ENCODE measurements at regions not wholly inside any gene's neighbourhood (a gene's known extent, or its start where the extent isn't known, plus 50 kb on each side); places are given as distances from the start of the nearest gene placed in this dataset.

DNA sequence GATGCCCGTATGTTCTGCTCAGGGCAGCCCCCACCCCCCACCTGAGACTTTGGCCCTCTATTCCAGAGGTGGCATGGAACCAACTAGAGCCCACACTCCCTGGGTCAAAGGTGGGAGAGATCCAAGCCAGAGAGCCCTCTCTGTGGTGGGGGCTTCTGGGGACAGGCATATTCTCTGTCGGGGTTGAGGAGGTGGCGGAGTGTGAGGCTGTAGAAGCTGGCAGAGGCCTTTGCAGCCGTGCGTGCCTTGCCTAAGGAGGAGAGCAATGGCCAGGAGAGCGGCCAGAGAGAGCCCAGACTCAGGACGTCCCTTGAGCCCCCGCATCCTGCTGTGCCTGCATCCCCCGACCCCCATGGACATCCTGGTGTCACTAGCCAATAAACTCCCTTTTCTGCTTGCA lies 79.2 kb upstream of the HPCAL1 start:
- DNase-seq, result no peak
- Mint-ChIP-seq H3K4me3 (ENCODE audit: unreplicated experiment) (no peak overlapping the region), H3K27me3 (ENCODE audit: unreplicated experiment) (no peaks in the 10 kb centered on the region), H3K4me1 (ENCODE audit: low read depth, unreplicated experiment) (peaks cover 2% of the 10 kb centered on the region), H3K27ac (ENCODE audit: unreplicated experiment) (no peak overlapping the region), H3K36me3 (ENCODE audit: unreplicated experiment) (no peaks in the 10 kb centered on the region), H3K9me3 (ENCODE audit: unreplicated experiment) (peaks cover 3% of the 10 kb centered on the region)
- TF ChIP-seq, protein P1, sequence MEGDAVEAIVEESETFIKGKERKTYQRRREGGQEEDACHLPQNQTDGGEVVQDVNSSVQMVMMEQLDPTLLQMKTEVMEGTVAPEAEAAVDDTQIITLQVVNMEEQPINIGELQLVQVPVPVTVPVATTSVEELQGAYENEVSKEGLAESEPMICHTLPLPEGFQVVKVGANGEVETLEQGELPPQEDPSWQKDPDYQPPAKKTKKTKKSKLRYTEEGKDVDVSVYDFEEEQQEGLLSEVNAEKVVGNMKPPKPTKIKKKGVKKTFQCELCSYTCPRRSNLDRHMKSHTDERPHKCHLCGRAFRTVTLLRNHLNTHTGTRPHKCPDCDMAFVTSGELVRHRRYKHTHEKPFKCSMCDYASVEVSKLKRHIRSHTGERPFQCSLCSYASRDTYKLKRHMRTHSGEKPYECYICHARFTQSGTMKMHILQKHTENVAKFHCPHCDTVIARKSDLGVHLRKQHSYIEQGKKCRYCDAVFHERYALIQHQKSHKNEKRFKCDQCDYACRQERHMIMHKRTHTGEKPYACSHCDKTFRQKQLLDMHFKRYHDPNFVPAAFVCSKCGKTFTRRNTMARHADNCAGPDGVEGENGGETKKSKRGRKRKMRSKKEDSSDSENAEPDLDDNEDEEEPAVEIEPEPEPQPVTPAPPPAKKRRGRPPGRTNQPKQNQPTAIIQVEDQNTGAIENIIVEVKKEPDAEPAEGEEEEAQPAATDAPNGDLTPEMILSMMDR (IDR thresholded peaks at IDR 0.05; ENCODE audit: partially characterized antibody, unreplicated experiment), result no peak

DNA sequence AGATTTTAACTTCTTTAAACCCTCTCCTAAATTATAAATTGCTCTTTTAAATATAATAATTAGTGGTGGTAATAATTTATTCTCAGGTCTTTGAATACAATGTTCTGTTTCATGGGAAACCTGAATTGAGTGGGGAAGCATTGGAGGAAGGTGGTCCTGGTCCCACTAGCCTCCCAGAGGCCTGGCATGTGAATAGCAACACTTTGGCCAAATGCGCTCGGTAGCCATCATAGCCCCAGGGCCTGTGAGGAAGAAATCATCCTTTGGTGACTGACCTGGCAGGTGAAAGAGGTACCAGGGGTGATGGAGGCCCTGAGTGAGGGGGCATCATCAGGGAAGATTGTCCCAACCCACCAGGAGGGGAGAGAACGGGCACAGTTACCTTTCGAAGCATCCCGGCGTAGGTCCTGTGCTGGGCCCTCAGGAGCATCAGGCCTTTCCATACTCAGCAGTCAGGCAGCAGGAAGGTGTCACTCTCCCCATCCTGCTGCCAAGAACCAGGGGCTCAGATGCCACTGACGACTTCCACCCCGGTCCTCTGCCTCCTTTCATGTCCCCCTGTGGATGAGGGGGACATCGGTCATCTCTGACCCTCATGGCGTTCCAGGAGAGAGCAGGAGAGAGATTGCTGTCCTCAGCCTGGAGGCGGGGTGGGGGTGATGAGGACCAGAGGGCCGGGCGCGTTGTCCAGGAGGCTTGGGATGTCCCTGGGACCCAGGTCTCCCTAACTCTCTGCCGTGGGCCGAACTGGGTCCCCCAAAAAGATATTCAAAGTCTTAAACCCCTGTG lies 78.6 kb upstream of the HPCAL1 start:
- no peak overlapping the region for H3K4me3 Mint-ChIP-seq (ENCODE audit: unreplicated experiment)
- TF ChIP-seq, protein P1 (IDR thresholded peaks at IDR 0.05; ENCODE audit: partially characterized antibody, unreplicated experiment), result no peak
- H3K9me3 Mint-ChIP-seq (ENCODE audit: unreplicated experiment), result peaks cover 3% of the 10 kb centered on the region
- DNase-seq, result no peak
- H3K27me3 Mint-ChIP-seq (ENCODE audit: unreplicated experiment), result no peaks in the 10 kb centered on the region
- peaks cover 2% of the 10 kb centered on the region for H3K4me1 Mint-ChIP-seq (ENCODE audit: low read depth, unreplicated experiment)
- H3K36me3 Mint-ChIP-seq (ENCODE audit: unreplicated experiment), result no peaks in the 10 kb centered on the region
- no peak overlapping the region for H3K27ac Mint-ChIP-seq (ENCODE audit: unreplicated experiment)

DNA sequence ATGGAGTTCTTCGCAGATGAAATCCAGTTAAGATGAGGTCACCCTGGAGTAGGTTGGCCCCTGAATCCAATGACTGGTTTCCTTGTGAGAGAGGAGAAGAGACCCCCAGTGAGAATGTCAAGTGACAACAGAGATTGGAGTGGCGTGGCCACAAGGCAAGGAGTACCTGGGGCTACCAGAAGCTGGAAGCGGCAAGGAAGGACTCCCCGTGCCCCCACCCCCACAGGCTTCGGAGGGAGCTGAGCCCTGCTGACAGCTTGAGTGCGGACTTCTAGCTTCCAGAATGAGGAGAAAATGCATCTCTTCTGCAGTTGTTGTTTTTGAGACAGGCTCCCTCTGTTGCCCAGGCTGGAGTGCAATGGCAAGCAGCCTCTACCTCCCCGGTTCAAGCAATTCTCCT lies 78.0 kb upstream of the HPCAL1 start:
- Mint-ChIP-seq H3K4me3 (ENCODE audit: unreplicated experiment) (no peak overlapping the region), H3K27ac (ENCODE audit: unreplicated experiment) (no peak overlapping the region), H3K4me1 (ENCODE audit: low read depth, unreplicated experiment) (peaks cover 2% of the 10 kb centered on the region), H3K27me3 (ENCODE audit: unreplicated experiment) (no peaks in the 10 kb centered on the region), H3K36me3 (ENCODE audit: unreplicated experiment) (no peaks in the 10 kb centered on the region), H3K9me3 (ENCODE audit: unreplicated experiment) (peaks cover 3% of the 10 kb centered on the region)
- TF ChIP-seq, protein P1 (IDR thresholded peaks at IDR 0.05; ENCODE audit: partially characterized antibody, unreplicated experiment), result no peak
- no peak for DNase-seq

DNA sequence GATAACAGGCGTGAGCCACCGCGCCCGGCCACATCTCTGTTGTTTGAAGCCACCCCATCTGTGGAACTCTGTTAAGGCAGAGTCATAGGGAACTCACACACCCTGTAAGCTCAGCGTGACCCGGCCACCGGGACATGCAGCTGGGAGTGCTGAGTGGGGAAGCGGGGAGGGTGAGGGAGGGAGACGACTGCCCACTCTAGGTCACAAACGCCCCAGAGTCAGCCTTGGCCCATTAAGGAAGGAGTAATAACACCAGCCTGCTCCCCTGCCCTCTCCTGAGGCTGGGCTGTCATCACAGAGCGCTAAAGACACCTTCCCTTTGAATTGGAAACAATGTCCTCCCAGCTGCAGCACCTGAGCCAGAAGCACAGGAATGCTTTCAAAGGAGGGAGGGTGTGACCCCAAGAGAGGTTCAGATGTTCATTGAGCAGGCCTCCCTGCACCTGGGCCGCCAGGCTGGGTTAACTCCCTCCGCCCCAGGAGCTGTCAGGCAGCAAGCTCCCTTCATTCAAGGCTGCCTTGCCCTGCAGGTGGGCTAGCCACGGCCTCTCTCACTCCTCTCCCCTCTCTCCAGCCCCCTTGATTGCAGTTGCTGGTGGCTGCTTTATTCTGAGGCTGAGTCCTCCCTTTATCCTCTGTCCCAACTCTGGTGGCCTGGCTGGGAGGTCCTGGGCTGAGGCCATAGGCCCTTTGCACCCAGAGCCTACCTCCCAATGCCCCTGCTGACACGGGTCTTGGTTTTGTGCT lies 77.2 kb upstream of the HPCAL1 start:
- TF ChIP-seq, protein P1 (IDR thresholded peaks at IDR 0.05; ENCODE audit: partially characterized antibody, unreplicated experiment), result no peak
- no peaks in the 10 kb centered on the region for H3K36me3 Mint-ChIP-seq (ENCODE audit: unreplicated experiment)
- H3K4me3 Mint-ChIP-seq (ENCODE audit: unreplicated experiment), result no peak overlapping the region
- peaks cover 3% of the 10 kb centered on the region for H3K9me3 Mint-ChIP-seq (ENCODE audit: unreplicated experiment)
- H3K27ac Mint-ChIP-seq (ENCODE audit: unreplicated experiment), result no peak overlapping the region
- no peak for DNase-seq
- H3K27me3 Mint-ChIP-seq (ENCODE audit: unreplicated experiment), result no peaks in the 10 kb centered on the region
- H3K4me1 Mint-ChIP-seq (ENCODE audit: low read depth, unreplicated experiment), result no peaks in the 10 kb centered on the region
